ENCODE measurements at regions not wholly inside any gene's neighbourhood (a gene's known extent, or its start where the extent isn't known, plus 50 kb on each side); places are given as distances from the start of the nearest gene placed in this dataset.

DNA sequence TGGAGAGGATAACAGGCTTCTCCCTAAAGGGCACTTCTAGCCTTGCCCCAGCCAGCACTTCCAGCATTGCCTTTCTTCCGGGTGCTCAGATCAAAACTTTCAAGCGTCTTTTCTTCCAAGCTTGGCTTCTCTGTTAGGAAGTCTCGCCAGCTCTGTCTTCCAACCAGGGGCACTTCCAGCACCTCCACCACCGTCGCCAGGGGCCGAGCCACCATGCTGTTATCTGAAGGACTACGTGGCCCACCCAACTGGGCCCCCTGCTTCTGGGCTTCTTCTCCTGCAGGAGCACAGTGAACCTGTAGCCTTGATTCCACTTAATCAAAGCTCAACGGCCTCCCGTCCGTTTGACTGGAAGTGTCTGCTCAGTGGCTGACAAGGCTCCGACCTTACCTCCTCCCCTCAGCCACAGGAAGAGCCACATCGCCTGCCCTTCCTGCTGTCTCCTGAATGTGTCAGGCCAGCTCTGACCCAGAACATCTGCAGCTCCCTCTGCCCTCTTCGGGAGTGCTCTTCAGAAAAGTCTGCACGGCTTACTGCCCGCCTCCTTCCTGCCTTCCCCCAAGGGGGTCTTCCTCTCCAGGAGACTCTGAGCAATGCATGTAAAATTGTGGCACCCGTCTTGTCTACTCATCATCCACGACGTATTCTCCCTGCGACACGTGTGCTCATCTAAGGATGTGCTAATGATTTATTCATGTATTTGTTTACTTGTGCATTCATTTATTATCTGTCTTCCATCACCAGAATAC, 527.0 kb downstream of the CDH26 start:
- TF ChIP-seq, protein P1, sequence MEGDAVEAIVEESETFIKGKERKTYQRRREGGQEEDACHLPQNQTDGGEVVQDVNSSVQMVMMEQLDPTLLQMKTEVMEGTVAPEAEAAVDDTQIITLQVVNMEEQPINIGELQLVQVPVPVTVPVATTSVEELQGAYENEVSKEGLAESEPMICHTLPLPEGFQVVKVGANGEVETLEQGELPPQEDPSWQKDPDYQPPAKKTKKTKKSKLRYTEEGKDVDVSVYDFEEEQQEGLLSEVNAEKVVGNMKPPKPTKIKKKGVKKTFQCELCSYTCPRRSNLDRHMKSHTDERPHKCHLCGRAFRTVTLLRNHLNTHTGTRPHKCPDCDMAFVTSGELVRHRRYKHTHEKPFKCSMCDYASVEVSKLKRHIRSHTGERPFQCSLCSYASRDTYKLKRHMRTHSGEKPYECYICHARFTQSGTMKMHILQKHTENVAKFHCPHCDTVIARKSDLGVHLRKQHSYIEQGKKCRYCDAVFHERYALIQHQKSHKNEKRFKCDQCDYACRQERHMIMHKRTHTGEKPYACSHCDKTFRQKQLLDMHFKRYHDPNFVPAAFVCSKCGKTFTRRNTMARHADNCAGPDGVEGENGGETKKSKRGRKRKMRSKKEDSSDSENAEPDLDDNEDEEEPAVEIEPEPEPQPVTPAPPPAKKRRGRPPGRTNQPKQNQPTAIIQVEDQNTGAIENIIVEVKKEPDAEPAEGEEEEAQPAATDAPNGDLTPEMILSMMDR (IDR thresholded peaks at IDR 0.05; ENCODE audit: control extremely low read depth, extremely low read depth, low read depth, missing control alignments): no peak
- CTCF ChIA-PET: no interaction called here
- DNase-seq (ENCODE audit: extremely low spot score): no peak
- POLR2A ChIA-PET: no interaction called here

DNA sequence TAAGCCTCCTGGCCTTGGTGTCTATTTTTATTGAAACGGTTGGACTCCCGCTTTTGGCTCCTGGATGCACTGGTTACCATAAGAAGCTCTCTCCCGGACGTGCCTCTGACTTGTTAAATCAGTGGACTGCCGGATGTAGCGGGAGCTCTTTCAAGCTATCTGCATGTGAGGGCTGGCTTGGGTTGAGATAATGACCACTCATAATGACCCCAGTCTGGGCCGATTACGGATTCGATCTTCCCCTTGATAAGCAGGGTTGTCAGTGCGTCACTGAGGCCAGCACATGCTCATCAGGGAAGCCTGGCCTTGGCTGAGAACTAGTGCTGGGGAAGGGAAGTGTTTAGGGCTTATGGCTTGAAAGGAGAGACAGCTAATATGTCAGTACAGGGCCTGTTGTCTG, 528.1 kb downstream of the CDH26 start:
- ChIA-PET CTCF (no interaction called here), POLR2A (no interaction called here)
- DNase-seq (ENCODE audit: extremely low spot score): no peak
- TF ChIP-seq, protein P1 (IDR thresholded peaks at IDR 0.05; ENCODE audit: control extremely low read depth, extremely low read depth, low read depth, missing control alignments): no peak

DNA sequence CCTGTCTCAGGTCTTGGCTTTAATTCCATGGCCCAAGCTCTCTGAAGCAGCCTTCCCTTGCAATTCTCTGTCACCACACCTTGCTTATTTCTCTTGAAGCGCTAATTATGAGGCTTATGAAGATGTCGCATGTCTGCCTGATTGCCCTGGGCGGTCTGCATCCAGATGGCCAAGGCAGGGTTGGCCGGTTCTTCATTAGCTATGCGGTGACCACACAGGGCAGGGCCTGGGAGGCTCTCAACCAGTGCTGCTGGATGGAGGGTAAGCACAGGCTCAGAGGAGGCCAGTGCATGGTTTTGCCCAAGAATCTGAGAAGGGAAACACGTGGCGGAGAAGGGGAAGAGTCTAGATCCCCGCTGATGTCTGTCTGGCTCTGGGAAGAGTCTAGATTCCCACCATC, 528.7 kb downstream of the CDH26 start:
- ChIA-PET CTCF (no interaction called here), POLR2A (no interaction called here)
- TF ChIP-seq, protein P1 (IDR thresholded peaks at IDR 0.05; ENCODE audit: control extremely low read depth, extremely low read depth, low read depth, missing control alignments): no peak
- no peak for DNase-seq (ENCODE audit: extremely low spot score)

DNA sequence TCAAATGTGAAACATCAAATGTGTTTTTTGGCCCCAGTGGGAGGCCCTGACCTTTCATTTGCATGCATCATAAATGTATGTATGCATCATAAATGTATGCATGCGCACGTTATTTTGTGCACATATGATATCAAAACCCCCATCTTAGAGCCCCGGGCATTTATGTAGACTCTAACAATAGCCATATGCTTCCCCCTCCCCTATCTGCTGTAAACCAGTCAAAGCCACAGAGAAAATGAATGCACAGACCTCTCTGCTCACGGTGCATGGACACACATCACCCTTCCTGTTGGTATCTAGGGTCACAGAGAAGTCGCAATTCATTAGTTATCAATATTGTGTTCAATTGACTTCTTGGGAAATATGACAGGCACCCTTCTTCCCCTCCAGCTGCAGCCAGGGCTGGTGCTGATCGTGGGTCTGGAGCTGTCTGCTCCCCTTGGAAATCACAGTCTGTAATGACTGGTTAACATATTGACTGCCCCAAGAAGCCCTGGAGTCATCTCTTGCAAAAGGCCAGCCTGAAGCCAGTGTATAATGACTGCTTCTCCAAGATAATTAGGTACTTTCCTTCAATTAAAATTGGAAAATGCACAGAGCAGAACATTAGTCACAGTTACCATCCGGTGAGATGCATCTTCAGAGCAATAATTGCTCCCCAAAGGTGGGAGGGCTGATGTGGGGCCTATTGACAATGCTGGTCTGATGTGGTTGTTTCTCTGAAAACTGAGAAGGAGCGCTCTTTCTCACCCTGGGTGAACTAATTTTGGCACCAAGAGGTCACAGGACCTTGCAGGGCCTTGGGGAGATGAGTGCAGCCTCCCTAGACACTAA, 532.2 kb downstream of the CDH26 start:
- DNase-seq (ENCODE audit: extremely low spot score): no peak

DNA sequence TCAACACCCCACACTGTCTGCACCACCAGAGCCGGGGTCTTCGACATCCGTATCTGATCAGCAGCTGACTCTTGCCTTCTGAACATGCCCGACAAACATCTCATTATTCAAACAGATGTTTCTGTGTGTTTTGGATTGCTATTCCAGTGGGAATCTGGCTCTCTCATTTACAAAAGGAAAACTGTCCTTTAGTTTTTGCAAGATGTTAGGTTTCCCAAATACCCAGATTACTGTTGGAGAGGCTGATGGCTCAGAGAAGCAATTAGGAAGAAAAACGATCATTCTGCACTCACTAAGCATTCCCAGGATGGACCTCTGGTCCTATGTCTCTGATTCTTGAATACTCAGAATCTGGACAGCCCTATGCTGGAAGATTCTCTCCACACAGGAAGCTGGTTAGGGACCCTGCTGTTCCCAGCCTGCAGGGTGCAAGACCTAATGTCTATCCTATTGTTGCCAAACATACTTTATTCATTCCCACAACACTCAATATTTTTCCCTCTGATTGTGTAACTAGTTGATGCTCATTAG, 532.9 kb downstream of the CDH26 start:
- CTCF ChIA-PET: no interaction called here
- POLR2A ChIA-PET: no interaction called here
- TF ChIP-seq, protein P1 (IDR thresholded peaks at IDR 0.05; ENCODE audit: control extremely low read depth, extremely low read depth, low read depth, missing control alignments): no peak
- no peak for DNase-seq (ENCODE audit: extremely low spot score)

More for the DNA sequence above, 532.2 kb downstream of the CDH26 start:
- TF ChIP-seq, protein P1 (IDR thresholded peaks at IDR 0.05; ENCODE audit: control extremely low read depth, extremely low read depth, low read depth, missing control alignments): no peak
- POLR2A ChIA-PET: no interaction called here
- CTCF ChIA-PET: no interaction called here

DNA sequence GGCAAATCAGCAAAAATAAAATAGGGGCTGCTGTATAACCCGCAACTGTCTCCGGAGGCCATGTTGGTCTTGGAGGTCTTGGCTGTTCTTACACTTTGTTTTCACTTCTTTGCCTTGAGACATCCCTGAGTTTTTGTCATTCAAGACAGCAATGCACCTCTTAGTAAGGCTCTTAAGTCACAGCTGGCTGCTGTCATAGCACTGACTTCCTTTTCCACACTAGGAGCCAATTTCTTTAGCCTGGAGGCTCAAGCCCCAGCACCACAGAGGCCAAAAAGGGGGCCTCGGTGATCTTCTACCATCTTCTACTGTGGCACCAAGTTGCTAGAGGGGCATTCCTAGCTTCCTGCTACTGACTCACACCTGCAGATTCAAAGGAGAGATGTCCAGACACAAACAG, 536.3 kb downstream of the CDH26 start:
- DNase-seq (ENCODE audit: extremely low spot score): no peak
- TF ChIP-seq, protein P1 (IDR thresholded peaks at IDR 0.05; ENCODE audit: control extremely low read depth, extremely low read depth, low read depth, missing control alignments): no peak
- ChIA-PET POLR2A (no interaction called here), CTCF (no interaction called here)
